GM19395 (cell line): ENCODE measurements at regions not wholly inside any gene's neighbourhood (a gene's known extent, or its start where the extent isn't known, plus 50 kb on each side); places are given as distances from the start of the nearest gene placed in this dataset.

Experiments
- ATAC-seq: cut with Tn5 transposase; IDR thresholded peaks from one replicate; pipeline ENCODE4 v1.9.1; 2021; ENCODE audit warnings: mild to moderate bottlenecking, moderate library complexity; ENCODE audit not compliant: unreplicated experiment

GRCh38 chrX:116111497-116111896 is 59.0 kb upstream of the AGTR2 start:
- ATAC-seq, result no peak

GRCh38 chrX:116111934-116112595 is 58.5 kb upstream of the AGTR2 start:
- ATAC-seq, result peak; percentile 68

GRCh38 chrX:116114999-116115398 is 55.5 kb upstream of the AGTR2 start:
- ATAC-seq, result no peak
